Endometrium (tissue), 2 donors: ENCODE measurements at regions not wholly inside any gene's neighbourhood (a gene's known extent, or its start where the extent isn't known, plus 50 kb on each side); places are given as distances from the start of the nearest gene placed in this dataset.
"Not testable (repeated sequence)": the region's sequence is repeated elsewhere in the genome, so short reads cannot be mapped to it uniquely, and the experiment has no call there.

Experiments
- FAIRE-seq: peaks from 2 replicates; lab custom pipeline; 2012; peaks lifted over from hg19 to GRCh38; lab: Jason Lieb, UNC
- donor health status: control.
- donor health status: control.

- FAIRE-seq = no peak
Measured at GRCh38 chr15:31487811-31488436, 161.3 kb downstream of the KLF13 start.

- FAIRE-seq = peak; percentile 94
Measured at GRCh38 chr15:31488437-31489204, 162.0 kb downstream of the KLF13 start.

DNA sequence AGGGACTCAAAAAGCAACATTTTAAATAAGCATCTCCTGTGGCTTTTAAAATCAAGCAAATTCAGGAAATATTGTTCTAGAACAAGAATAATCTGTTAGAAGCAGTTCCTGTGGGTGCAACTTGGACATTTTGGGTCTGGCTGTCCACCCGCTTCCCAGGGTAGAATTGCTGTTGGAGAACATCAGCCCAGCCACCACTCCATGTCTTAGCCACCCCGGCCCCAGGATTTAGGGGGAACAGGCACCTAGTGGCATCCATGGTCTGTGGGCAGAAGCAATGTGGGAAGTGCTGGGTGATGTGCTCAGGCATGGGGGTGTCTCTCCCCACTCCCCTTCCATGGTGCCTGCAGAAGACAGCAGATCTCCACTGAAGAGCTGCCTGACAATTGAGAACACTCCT is 162.6 kb downstream of the KLF13 start:
- no peak for FAIRE-seq

DNA sequence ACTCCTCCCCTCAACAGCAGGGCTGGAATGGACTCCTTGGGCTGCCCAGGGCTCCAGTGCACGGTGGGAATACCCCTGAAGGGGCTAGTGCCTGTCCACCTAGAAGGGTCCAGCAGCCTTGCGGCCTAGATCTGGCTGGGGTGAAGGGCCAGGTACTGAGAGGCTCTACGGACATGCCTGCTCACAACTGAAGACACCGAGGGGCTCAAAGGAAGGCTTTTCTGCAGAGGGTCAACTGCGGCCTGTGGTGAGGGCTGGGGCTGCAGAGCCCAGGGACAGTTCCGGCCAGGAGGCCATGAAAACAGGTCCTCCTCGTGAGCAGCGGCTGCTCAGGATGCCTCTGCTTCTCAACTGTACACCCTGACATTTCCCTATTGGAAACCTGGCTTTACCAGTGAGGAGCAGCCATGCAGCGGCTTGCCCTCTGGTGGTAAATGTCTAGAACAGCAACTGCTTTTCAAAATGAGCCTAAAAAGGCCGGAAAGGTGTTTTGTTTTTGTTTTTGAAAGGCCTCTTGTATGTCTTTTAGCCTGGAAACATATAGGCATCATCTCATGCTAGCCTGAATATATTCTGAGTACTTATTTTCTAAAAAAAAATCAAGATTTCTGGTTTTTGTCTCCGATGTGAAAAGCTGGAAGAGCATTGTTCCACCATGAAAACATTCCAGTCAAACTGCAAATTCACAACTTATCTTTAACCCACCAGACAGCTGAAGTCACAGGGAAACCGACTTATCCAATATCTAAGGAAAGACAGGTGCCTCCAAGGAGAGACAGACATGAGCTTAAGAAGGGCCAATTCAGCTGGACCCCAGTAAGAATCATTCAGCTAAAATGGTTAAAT is 163.4 kb downstream of the KLF13 start:
- FAIRE-seq = peak; percentile 80

- no peak for FAIRE-seq
Measured at GRCh38 chr15:31494786-31495185, 168.2 kb downstream of the KLF13 start.

DNA sequence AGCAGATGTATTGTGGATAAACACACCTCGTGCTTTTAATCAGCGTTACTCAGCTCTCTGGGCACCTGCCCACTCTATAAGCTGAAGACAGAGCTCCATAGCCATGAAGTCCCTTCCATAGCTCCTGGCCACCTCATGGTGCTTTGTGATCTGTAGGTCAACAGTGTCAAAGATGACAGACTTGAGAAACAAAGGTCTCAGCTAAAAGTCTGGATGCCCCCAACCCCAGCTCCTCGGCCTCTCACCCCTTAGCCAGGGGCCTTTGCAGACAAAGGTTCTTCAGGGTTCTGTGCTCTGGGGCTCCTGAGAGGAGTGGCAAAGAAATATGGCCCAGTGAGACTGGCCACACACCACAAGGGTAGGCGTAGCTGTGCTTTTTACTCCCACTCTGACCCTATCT is 168.6 kb downstream of the KLF13 start:
- FAIRE-seq = no peak

DNA sequence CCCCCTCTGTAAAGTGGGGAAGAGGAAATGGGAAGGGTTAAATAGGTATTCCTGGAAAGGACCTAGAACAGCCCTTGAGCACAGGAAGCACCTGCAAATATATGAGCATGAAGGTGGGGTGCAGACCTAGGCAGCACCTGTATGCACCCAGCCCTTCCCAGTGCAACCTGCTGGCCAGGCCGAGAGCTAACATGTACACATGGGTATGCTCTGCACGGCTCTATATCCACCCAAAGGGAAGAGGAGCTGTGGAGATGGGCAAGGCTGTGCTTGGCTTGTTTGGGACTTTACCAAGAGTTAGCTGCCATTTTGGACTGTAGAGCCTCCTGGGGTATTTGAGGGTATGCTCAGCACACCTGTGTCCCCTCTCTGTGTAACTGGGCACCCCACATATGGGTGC is 171.2 kb downstream of the KLF13 start:
- no peak for FAIRE-seq

GRCh38 chr15:31498329-31498728 is 171.7 kb downstream of the KLF13 start:
- FAIRE-seq = no peak

GRCh38 chr15:31498756-31499155 is 172.1 kb downstream of the KLF13 start:
- FAIRE-seq = no peak

- FAIRE-seq = no peak
Measured at GRCh38 chr15:31499236-31499952, 172.8 kb downstream of the KLF13 start.

GRCh38 chr15:31499953-31500765 is 173.5 kb downstream of the KLF13 start:
- no peak for FAIRE-seq

DNA sequence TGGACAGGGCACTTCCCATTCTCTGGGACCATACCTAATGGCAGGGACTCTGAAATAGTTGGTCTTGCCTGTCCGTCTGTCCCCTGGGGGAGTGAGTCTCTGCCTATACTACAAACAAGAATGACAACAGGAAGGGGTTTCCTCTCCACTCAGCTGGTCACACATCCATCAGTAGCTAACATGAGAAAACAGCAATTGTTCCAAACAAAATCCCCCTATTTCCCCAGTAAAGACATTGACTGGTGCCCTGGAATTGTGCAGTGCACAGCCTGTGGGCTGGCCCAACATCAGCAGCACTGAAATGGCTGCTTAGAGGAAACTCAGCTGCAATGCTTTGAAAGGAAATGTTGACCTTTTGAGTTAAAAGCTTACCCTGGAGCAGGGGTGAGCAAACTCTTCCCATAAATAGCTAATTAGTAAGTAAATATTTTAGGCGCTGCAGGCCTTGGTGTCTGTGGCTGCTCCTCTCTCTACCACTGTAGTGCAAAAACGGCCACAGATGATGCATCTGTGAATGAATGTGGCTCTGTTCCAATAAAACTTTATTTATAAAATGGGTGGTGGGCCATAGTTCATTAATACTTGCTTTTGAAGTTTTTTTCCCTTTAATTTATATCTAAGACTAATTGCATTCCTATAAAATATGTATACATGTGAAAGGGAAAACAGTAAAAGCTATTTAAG is 174.3 kb downstream of the KLF13 start:
- FAIRE-seq = no peak

DNA sequence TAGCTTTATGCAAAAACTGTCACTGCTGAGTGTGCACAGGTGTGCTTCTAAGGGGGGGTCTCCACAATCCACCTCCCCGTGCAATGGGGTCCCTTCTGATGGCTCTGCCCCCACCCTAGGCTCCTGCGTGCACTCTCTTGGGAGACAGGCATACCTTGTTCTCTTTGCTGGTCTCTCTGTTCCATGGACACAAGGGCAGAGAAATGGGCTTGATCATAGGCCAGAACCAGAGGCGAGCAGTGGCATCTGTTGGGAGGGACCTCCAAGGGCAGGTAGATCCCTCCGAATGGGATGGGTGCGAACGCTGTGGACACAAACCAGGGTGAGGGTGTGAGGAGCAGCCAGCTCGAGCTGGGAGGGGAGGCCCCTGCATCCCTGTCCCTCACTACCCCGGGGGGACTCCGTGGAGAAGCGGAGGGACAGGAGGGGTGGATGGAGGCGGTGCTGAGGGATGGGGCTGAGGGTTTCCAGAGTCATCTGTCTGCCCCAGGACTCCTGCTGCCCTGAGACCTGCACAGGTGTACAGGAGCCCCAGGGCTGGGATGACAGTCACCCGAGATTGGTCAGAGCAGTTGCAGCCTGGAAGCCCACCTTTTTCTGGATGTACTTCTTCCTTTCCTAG is 175.0 kb downstream of the KLF13 start:
- no peak for FAIRE-seq

DNA sequence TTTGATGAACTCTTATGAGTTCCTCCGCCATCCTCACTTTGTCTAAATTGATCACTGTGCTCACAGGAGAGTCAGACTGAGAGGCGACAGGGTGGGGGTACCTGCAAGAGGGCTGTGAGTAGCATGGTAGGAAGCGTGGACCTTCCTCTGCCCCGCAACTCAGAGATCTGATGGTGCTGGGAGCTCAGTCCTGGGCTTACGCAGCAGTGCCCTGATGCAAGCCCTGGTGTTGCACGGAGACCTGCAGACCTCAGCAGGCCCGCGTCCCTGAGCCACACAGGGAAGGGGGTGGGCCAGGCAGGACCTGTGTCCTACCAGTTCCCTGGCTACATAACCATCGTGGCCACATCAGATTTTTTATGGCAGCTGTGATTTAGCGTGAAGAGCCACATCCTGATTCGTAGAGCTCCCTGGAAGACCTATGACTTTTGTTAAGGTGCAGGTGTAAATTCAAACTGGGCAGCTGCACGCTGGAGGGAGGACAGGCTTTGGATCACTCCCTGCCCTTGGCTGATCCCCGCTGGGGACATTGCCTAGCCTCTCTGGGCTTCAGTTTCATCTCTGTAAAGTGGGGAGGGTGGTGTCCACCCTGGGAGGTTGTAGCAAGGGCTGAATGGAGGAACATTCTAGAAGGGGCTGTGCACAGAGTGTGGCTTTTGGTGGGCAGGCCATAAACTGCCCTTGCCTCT is 176.1 kb downstream of the KLF13 start:
- no peak for FAIRE-seq

DNA sequence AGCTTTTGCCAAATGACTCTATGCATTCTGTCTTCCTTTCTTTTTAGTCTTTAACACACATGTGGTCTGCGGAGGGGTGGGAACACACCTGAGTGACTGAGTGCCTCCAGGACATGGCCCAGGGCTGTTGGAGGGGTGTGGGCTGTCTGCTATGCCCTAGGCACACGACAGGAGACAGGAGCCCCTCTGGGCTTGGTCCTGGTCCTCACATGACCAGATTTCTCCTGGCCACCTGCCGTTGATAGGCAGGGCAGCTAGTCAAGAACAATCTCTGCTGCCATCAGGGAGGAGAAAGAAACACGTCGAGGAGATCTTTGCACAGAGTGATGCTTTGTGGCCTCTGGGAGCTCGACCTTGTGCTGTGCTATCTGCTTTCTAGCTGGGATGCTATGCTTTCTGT is 176.6 kb downstream of the KLF13 start:
- no peak for FAIRE-seq

- FAIRE-seq = no peak
Measured at GRCh38 chr15:31503758-31504461, 177.3 kb downstream of the KLF13 start.

GRCh38 chr15:31504462-31504839 is 177.8 kb downstream of the KLF13 start:
- no peak for FAIRE-seq

- FAIRE-seq = not testable (repeated sequence)
Measured at GRCh38 chr15:31507573-31507972, 180.9 kb downstream of the KLF13 start.

DNA sequence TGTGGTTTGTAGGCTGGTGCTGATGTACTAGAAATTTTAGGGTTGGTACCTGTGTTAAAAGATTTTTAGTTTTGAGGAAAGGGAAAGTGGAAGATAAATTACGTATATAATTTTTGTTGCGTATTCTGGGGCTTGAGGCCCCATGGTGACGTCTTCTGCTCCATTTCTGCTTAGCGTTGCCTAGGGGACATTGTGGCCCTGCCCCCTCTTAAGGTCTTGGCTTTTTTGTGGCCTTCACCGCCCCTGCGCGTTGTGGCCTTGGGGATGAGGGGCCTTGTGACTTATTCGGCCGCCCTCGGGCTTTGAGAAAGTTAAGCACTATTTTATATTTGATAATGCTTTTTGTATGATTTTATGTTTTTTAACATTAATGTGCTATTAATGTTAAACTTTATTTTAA is 182.0 kb downstream of the KLF13 start:
- FAIRE-seq = no peak
